ENCODE measurements at regions not wholly inside any gene's neighbourhood (a gene's known extent, or its start where the extent isn't known, plus 50 kb on each side); places are given as distances from the start of the nearest gene placed in this dataset.

DNA sequence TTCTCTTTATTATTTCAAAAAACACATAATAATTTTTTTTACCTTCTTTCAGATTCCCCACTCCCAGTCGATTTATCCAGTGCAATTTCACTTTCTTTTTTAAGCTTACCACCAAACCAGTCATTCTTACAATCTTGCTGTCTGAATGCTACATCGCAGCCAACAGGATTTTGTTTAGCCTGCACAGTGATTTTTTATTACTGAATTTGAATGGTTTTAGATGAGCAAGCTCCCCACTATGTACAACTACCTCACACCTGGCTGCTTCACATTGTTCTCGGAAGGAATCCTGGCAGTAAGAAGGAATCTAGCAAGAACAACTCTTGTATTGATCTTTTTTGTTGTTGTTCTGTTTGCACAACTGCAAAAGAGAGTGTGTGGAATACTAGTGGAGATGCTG is 668.1 kb upstream of the WWC1 start:
- H3K27ac ChIP-seq: no peak overlapping the region

DNA sequence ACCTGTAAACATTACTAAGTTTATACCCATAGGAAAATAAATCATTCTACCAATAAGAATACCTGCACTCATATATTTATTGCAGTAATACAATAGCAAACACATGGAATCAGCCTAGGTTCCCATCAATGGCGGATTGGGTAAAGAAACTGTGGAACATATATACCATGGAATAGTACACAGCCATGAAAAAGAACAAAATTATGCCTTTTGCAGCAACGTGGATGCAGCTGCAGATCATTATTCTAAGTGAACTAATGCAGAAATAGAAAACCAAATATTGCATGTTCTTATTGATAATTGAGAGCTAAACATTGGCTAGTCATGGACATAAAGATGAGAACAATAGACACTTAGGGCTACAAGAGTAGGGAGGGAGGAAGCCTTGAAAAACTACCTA is 667.4 kb upstream of the WWC1 start:
- TF ChIP-seq, protein P1, sequence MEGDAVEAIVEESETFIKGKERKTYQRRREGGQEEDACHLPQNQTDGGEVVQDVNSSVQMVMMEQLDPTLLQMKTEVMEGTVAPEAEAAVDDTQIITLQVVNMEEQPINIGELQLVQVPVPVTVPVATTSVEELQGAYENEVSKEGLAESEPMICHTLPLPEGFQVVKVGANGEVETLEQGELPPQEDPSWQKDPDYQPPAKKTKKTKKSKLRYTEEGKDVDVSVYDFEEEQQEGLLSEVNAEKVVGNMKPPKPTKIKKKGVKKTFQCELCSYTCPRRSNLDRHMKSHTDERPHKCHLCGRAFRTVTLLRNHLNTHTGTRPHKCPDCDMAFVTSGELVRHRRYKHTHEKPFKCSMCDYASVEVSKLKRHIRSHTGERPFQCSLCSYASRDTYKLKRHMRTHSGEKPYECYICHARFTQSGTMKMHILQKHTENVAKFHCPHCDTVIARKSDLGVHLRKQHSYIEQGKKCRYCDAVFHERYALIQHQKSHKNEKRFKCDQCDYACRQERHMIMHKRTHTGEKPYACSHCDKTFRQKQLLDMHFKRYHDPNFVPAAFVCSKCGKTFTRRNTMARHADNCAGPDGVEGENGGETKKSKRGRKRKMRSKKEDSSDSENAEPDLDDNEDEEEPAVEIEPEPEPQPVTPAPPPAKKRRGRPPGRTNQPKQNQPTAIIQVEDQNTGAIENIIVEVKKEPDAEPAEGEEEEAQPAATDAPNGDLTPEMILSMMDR (IDR thresholded peaks at IDR 0.05): no peak
- TF ChIP-seq ZFX (IDR thresholded peaks at IDR 0.05; ENCODE audit: borderline replicate concordance): no peak
- no peak overlapping the region for H3K27ac ChIP-seq

More for the DNA sequence above, 668.1 kb upstream of the WWC1 start:
- TF ChIP-seq, protein P1 (IDR thresholded peaks at IDR 0.05): no peak
- no peak for TF ChIP-seq ZFX (IDR thresholded peaks at IDR 0.05; ENCODE audit: borderline replicate concordance)

DNA sequence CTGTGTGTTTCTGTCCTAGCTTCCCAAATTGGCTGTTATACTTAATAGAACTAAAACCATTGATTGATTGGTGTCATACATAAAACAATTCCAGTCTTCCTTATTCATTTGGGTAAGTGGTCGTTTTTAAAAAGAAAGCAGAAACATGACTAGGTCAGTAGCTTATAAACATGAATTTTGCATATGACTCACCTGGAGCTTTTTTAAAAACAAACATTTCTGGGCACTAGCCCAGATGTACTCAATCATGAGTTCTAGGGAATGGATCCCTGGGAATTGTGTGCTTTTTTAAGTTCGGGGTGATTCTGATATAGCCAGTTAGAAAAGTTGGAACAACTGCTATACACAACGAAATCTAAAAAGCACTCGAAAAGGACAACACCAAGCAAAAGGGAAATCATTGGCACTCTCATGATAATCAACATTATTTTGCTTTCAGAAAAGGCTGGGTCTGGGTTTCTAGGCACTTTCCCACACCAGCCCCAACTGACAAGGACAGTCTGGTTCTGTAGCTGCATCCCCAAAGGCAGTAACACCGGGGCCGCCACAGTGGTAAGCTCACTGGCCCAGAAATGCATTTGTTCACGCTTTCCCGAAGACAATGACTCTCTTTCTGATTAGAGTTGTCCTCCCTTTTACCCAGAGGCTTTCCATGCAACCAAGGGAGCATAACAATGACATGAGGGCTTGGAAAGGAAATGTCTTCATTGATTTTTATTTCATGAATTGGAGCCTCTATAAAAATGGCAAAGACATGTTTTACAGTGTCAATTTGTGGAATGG is 664.9 kb upstream of the WWC1 start:
- no peak overlapping the region for H3K27ac ChIP-seq
- TF ChIP-seq, protein P1 (IDR thresholded peaks at IDR 0.05): no peak
- no peak for TF ChIP-seq ZFX (IDR thresholded peaks at IDR 0.05; ENCODE audit: borderline replicate concordance)

DNA sequence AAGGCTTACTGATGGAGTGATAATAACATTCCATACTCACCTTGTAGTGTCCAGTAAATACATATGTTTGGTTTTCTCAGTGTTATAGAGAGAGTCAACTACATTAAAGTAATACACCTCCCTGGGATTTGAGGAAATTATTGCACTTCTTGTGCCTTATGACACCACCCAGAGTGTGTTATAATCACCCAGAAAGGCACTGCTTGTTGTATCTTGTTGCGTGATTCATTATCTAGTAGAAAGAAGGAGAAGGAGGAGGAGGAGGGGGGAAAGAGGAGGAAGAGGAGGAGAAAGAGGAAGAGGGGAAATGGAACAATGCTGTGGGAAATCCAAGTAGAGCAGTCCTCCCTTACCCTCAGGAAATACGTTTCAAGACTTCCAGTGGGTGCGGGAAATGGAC is 661.8 kb upstream of the WWC1 start:
- no peak overlapping the region for H3K27ac ChIP-seq
- no peak for TF ChIP-seq ZFX (IDR thresholded peaks at IDR 0.05; ENCODE audit: borderline replicate concordance)
- TF ChIP-seq, protein P1 (IDR thresholded peaks at IDR 0.05): no peak

DNA sequence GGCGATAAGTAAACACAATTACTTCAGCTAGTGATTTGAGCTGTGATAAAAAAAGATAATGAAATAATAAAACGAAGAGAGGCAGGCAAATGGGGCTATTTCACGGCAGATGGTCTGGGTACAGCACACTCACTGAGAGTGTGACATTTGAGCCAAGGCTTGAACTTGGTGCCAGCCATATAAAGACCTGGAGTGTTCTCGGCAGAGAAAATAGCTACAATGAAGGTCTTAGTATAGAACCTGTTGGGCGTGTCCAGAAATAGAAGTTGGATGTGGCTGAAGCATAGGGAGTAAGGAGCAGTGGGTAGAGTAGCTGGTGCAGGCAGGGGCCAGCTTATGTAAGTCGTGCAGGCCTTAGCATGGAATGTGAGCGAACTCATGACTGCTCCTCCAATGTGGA is 660.3 kb upstream of the WWC1 start:
- no peak for TF ChIP-seq ZFX (IDR thresholded peaks at IDR 0.05; ENCODE audit: borderline replicate concordance)
- TF ChIP-seq, protein P1 (IDR thresholded peaks at IDR 0.05): no peak
- H3K27ac ChIP-seq: no peak overlapping the region

DNA sequence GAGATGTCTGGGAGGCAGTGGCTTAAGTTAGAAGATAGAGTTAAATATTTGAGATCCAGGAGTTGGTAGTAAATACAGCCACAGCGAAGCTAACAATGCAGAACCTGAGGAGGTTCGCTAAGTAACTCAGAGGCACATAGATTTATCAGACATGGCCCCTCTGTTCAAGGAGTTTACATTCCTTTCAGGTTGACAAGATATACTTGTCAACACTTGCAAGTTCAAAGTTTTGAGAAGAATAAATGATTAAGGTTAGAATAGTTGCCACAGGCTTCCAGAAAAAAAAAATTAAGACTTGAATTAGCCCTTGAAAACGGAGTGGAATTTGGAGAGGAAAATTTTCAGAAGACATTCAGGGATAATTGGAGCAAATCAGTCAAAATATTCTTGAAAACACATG is 658.3 kb upstream of the WWC1 start:
- no peak overlapping the region for H3K27ac ChIP-seq

DNA sequence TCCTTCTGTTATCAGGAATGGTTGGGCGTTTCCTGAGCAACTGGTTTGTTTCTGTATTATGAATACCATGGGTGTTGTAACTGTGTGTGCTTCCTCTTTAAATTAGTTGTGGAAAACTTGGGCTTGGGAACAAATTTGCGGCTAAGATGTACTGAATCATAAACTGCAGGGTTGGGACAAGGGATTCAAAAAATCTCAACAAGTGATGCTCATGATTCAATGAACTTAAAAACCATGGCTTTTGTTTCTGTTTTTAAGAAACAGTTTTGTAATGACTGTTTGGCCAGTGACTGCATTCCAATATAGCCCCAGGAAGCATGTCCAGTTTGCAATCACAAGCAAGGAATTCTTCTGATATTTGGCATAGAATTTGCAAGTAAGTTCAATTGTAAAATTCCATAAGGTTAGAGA is 657.5 kb upstream of the WWC1 start:
- no peak for TF ChIP-seq ZFX (IDR thresholded peaks at IDR 0.05; ENCODE audit: borderline replicate concordance)
- TF ChIP-seq, protein P1 (IDR thresholded peaks at IDR 0.05): no peak
- H3K27ac ChIP-seq: no peak overlapping the region

More for the DNA sequence above, 658.3 kb upstream of the WWC1 start:
- TF ChIP-seq, protein P1 (IDR thresholded peaks at IDR 0.05): no peak
- no peak for TF ChIP-seq ZFX (IDR thresholded peaks at IDR 0.05; ENCODE audit: borderline replicate concordance)
